Gastrocnemius medialis (tissue), 4 donors: ENCODE measurements at regions not wholly inside any gene's neighbourhood (a gene's known extent, or its start where the extent isn't known, plus 50 kb on each side); places are given as distances from the start of the nearest gene placed in this dataset.

ENCODE experiments used
- ATAC-seq, 2 donors: fragments of 150-250 bp; one replicate each; pipeline ENCODE4 v1.9.1; 2016
- DNase-seq, 2 donors: peaks; one replicate each; pipeline ENCODE4 v3.0.0-alpha.2; 2019
- H3K27ac ChIP-seq, 4 donors: fragments of 200-600 bp; sonication (generic); 1 replicate in 1 of 4; 2 replicates in 3 of 4; pipeline ENCODE4 v1.5.1; 2016 to 2018; ENCODE audit warnings: mild to moderate bottlenecking in 2 of 4, moderate library complexity in 1 of 4
- H3K27me3 ChIP-seq, 3 donors: fragments of 200-600 bp; sonication (generic) in 2 of 3; 1 replicate in 1 of 3; 2 replicates in 2 of 3; pipeline versions ENCODE4 v1.5.1 to v1.6.0; 2016 to 2019; ENCODE audit warnings: mild to moderate bottlenecking in 1 of 3, moderate library complexity in 1 of 3
- H3K36me3 ChIP-seq, 2 donors: fragments of 200-600 bp; sonication (generic) in 1 of 2; one replicate each; pipeline ENCODE4 v1.5.1; 2017 to 2018
- H3K4me1 ChIP-seq, 2 donors: fragments of 200-600 bp; sonication (generic) in 1 of 2; one replicate each; pipeline ENCODE4 v1.5.1; 2016 to 2017; ENCODE audit warnings: mild to moderate bottlenecking in 2 of 2
- H3K4me3 ChIP-seq, 4 donors: fragments of 200-600 bp; sonication (generic) in 3 of 4; 1 replicate in 1 of 4; 2 replicates in 3 of 4; pipeline ENCODE4 v1.5.1; 2016 to 2019; ENCODE audit warnings: mild to moderate bottlenecking in 2 of 4
- H3K9me3 ChIP-seq, 3 donors: fragments of 200-600 bp; sonication (generic) in 2 of 3; 1 replicate in 1 of 3; 2 replicates in 2 of 3; pipeline ENCODE4 v1.5.1; 2016 to 2019
- CTCF ChIP-seq, 5 experiments: fragments of 450-650 bp in 3 of 5; fragments of 200-600 bp in 2 of 5; sonication (generic) in 2 of 5; IDR thresholded peaks in 4 of 5; conservative IDR thresholded peaks in 1 of 5; 1 replicate in 4 of 5; 2 replicates in 1 of 5; pipeline ENCODE4 v1.5.1; 2016 to 2019; ENCODE audit warnings: antibody characterized with exemption in 5 of 5, mild to moderate bottlenecking in 3 of 5, moderate library complexity in 3 of 5
- POLR2A ChIP-seq, 2 donors: fragments of 450-650 bp; IDR thresholded peaks; one replicate each; pipeline ENCODE4 v1.6.1; 2017; ENCODE audit warnings: antibody characterized with exemption in 2 of 2, mild to moderate bottlenecking in 2 of 2, moderate library complexity in 2 of 2
- in situ Hi-C, 4 donors: fragments of 200-750 bp; cut with MboI; loops; one replicate each; pipeline versions ENCODE4 v1.15.0 to v1.8.0; 2017; ENCODE audit warnings: low sequenced_read_pairs in 4 of 4
- intact Hi-C: fragments of 100-400 bp; cut with DNase I; formaldehyde crosslinking; loops from one replicate; pipeline ENCODE4 v1.15.1; 2023; ENCODE audit warnings: low total_unique reads

- no peaks in the 10 kb centered on the region for H3K27me3 ChIP-seq
- peaks cover 3 to 8% of the 10 kb centered on the region in 2 donors for H3K4me1 ChIP-seq
- TF ChIP-seq CTCF (IDR thresholded peaks at IDR 0.05 in 4 of 5, conservative IDR thresholded peaks at IDR 0.05 in 1 of 5) = no peak
- TF ChIP-seq POLR2A (IDR thresholded peaks at IDR 0.05) = no peak
- intact Hi-C loops (no loop called here), in situ Hi-C loops (no loop called here)
- ATAC-seq (no peak), DNase-seq (no peak)
- no peak overlapping the region for H3K27ac ChIP-seq
- no peaks in the 10 kb centered on the region for H3K9me3 ChIP-seq
- H3K4me3 ChIP-seq = no peak overlapping the region
- no peaks in the 10 kb centered on the region for H3K36me3 ChIP-seq
Observed at GRCh38 chr7:47672271-47672791, 90.4 kb upstream of the TNS3 start.

GRCh38 chr7:47671358-47671757 is 89.4 kb upstream of the TNS3 start:
- in situ Hi-C loops = no loop called here
- DNase-seq = no peak
- ATAC-seq = no peak

GRCh38 chr7:47670729-47671128 is 88.8 kb upstream of the TNS3 start:
- DNase-seq (no peak), ATAC-seq (no peak)
- Histone ChIP-seq H3K36me3 (no peaks in the 10 kb centered on the region), H3K4me1 (peaks cover 3 to 8% of the 10 kb centered on the region in 2 donors), H3K27me3 (no peaks in the 10 kb centered on the region), H3K27ac (no peak overlapping the region), H3K9me3 (no peaks in the 10 kb centered on the region), H3K4me3 (no peak overlapping the region)
- TF ChIP-seq POLR2A (IDR thresholded peaks at IDR 0.05) = no peak
- TF ChIP-seq CTCF (IDR thresholded peaks at IDR 0.05 in 4 of 5, conservative IDR thresholded peaks at IDR 0.05 in 1 of 5) = no peak
- in situ Hi-C loops (no loop called here), intact Hi-C loops (no loop called here)

More at GRCh38 chr7:47671358-47671757, 89.4 kb upstream of the TNS3 start:
- no peaks in the 10 kb centered on the region for H3K36me3 ChIP-seq
- TF ChIP-seq POLR2A (IDR thresholded peaks at IDR 0.05) (no peak), CTCF (IDR thresholded peaks at IDR 0.05 in 4 of 5, conservative IDR thresholded peaks at IDR 0.05 in 1 of 5) (no peak)
- no peak overlapping the region for H3K4me3 ChIP-seq
- no peaks in the 10 kb centered on the region for H3K27me3 ChIP-seq
- no peaks in the 10 kb centered on the region for H3K9me3 ChIP-seq
- intact Hi-C loops = no loop called here
- H3K4me1 ChIP-seq = peaks cover 3 to 8% of the 10 kb centered on the region in 2 donors
- no peak overlapping the region for H3K27ac ChIP-seq

GRCh38 chr7:47669901-47670384 is 88.0 kb upstream of the TNS3 start:
- DNase-seq (no peak), ATAC-seq (no peak)
- in situ Hi-C loops = no loop called here
- H3K36me3 ChIP-seq = no peaks in the 10 kb centered on the region
- no peaks in the 10 kb centered on the region for H3K9me3 ChIP-seq
- H3K4me3 ChIP-seq = no peak overlapping the region
- H3K27ac ChIP-seq = peak overlapping the region; percentile 40 to 83 (median 73)
- no peaks in the 10 kb centered on the region for H3K27me3 ChIP-seq
- TF ChIP-seq CTCF (IDR thresholded peaks at IDR 0.05 in 4 of 5, conservative IDR thresholded peaks at IDR 0.05 in 1 of 5) (no peak), POLR2A (IDR thresholded peaks at IDR 0.05) (no peak)
- peaks cover 3 to 8% of the 10 kb centered on the region in 2 donors for H3K4me1 ChIP-seq
- intact Hi-C loops = no loop called here
